ENCODE measurements at regions not wholly inside any gene's neighbourhood (a gene's known extent, or its start where the extent isn't known, plus 50 kb on each side); places are given as distances from the start of the nearest gene placed in this dataset.

GRCh38 chr14:98684468-98684867 lies 587.5 kb downstream of the BCL11B start:
- H3K79me2 ChIP-seq, result no peaks in the 10 kb centered on the region
- H3K4me1 ChIP-seq (ENCODE audit: insufficient read depth), result no peaks in the 10 kb centered on the region
- DNase-seq (ENCODE audit: low spot score), result no peak
- H3K36me3 ChIP-seq (replicated peaks; ENCODE audit: insufficient read depth, low read depth), result no peaks in the 10 kb centered on the region
- no peak overlapping the region for H2AFZ ChIP-seq
- WGBS (ENCODE audit: low lambda C conversion rate, missing lambda C conversion rate), result 93% methylated on average over 4 of the region's 4 CpGs
- no peaks in the 10 kb centered on the region for H3K9me3 ChIP-seq (ENCODE audit: low read depth)
- no peak overlapping the region for H3K4me2 ChIP-seq
- TF ChIP-seq, protein P1, sequence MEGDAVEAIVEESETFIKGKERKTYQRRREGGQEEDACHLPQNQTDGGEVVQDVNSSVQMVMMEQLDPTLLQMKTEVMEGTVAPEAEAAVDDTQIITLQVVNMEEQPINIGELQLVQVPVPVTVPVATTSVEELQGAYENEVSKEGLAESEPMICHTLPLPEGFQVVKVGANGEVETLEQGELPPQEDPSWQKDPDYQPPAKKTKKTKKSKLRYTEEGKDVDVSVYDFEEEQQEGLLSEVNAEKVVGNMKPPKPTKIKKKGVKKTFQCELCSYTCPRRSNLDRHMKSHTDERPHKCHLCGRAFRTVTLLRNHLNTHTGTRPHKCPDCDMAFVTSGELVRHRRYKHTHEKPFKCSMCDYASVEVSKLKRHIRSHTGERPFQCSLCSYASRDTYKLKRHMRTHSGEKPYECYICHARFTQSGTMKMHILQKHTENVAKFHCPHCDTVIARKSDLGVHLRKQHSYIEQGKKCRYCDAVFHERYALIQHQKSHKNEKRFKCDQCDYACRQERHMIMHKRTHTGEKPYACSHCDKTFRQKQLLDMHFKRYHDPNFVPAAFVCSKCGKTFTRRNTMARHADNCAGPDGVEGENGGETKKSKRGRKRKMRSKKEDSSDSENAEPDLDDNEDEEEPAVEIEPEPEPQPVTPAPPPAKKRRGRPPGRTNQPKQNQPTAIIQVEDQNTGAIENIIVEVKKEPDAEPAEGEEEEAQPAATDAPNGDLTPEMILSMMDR (IDR thresholded peaks at IDR 0.05; ENCODE audit: poor library complexity), result no peak
- no peak overlapping the region for H3K4me3 ChIP-seq
- H3K9me2 ChIP-seq (replicated peaks; ENCODE audit: insufficient read depth), result no peaks in the 10 kb centered on the region
- H4K20me1 ChIP-seq (ENCODE audit: insufficient read depth, poor library complexity, severe bottlenecking), result no peaks in the 10 kb centered on the region
- H3K27me3 ChIP-seq, result no peaks in the 10 kb centered on the region
- no peak overlapping the region for H3K27ac ChIP-seq

- Histone ChIP-seq H3K79me2 (no peaks in the 10 kb centered on the region), H3K36me3 (replicated peaks; ENCODE audit: insufficient read depth, low read depth) (no peaks in the 10 kb centered on the region), H3K27ac (no peak overlapping the region), H3K4me3 (no peak overlapping the region), H4K20me1 (ENCODE audit: insufficient read depth, poor library complexity, severe bottlenecking) (no peaks in the 10 kb centered on the region), H3K9me2 (replicated peaks; ENCODE audit: insufficient read depth) (no peaks in the 10 kb centered on the region), H3K4me2 (no peak overlapping the region), H2AFZ (no peak overlapping the region), H3K4me1 (ENCODE audit: insufficient read depth) (no peaks in the 10 kb centered on the region), H3K9me3 (ENCODE audit: low read depth) (no peaks in the 10 kb centered on the region), H3K27me3 (no peaks in the 10 kb centered on the region)
- no peak for DNase-seq (ENCODE audit: low spot score)
- 90% methylated on average over 6 of the region's 6 CpGs for WGBS (ENCODE audit: low lambda C conversion rate, missing lambda C conversion rate)
- no peak for TF ChIP-seq EZH2phosphoT487 (IDR thresholded peaks at IDR 0.05; ENCODE audit: low read depth, severe bottlenecking, unreplicated experiment)
- no peak for TF ChIP-seq EZH2 (IDR thresholded peaks at IDR 0.05; ENCODE audit: borderline replicate concordance)
- TF ChIP-seq, protein P1 (IDR thresholded peaks at IDR 0.05; ENCODE audit: poor library complexity), result no peak
Measured at GRCh38 chr14:98685725-98686124, 586.3 kb downstream of the BCL11B start.

GRCh38 chr14:98688446-98688845 lies 583.6 kb downstream of the BCL11B start:
- peaks cover 4% of the 10 kb centered on the region for H3K27me3 ChIP-seq
- no peak overlapping the region for H3K4me2 ChIP-seq
- H3K36me3 ChIP-seq (replicated peaks; ENCODE audit: insufficient read depth, low read depth), result no peaks in the 10 kb centered on the region
- TF ChIP-seq, protein P1 (IDR thresholded peaks at IDR 0.05; ENCODE audit: poor library complexity), result no peak
- TF ChIP-seq EZH2 (IDR thresholded peaks at IDR 0.05; ENCODE audit: borderline replicate concordance) (no peak), EZH2phosphoT487 (IDR thresholded peaks at IDR 0.05; ENCODE audit: low read depth, severe bottlenecking, unreplicated experiment) (no peak)
- H3K4me3 ChIP-seq, result no peak overlapping the region
- H3K4me1 ChIP-seq (ENCODE audit: insufficient read depth), result no peaks in the 10 kb centered on the region
- WGBS (ENCODE audit: low lambda C conversion rate, missing lambda C conversion rate), result 98% methylated on average over 3 of the region's 3 CpGs
- H3K9me2 ChIP-seq (replicated peaks; ENCODE audit: insufficient read depth), result no peaks in the 10 kb centered on the region
- H3K27ac ChIP-seq, result no peak overlapping the region
- H3K79me2 ChIP-seq, result no peaks in the 10 kb centered on the region
- no peak overlapping the region for H2AFZ ChIP-seq
- no peaks in the 10 kb centered on the region for H3K9me3 ChIP-seq (ENCODE audit: low read depth)
- DNase-seq (ENCODE audit: low spot score), result no peak
- no peaks in the 10 kb centered on the region for H4K20me1 ChIP-seq (ENCODE audit: insufficient read depth, poor library complexity, severe bottlenecking)

DNA sequence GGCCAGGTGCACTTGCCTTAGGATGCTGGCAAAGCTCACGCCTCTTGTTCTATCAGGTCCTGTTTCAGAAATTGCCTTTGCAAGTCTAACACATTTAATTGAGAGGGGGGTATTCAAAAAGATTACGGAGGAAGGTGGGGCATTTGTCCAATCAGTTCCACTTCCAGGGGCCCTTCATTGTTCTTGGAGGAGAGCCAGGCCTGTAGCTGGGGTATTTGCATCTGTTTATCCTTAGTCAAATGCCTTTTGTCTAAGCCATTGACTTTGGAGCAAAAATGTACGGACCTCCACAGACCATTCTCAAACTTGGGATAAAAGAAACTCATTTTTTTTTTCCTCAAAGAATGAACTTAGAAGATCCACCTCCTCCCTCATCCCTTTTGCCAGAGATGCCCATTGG lies 582.0 kb downstream of the BCL11B start:
- peaks cover 4% of the 10 kb centered on the region for H3K27me3 ChIP-seq
- TF ChIP-seq, protein P1 (IDR thresholded peaks at IDR 0.05; ENCODE audit: poor library complexity), result no peak
- TF ChIP-seq EZH2 (IDR thresholded peaks at IDR 0.05; ENCODE audit: borderline replicate concordance) (no peak), EZH2phosphoT487 (IDR thresholded peaks at IDR 0.05; ENCODE audit: low read depth, severe bottlenecking, unreplicated experiment) (no peak)
- no peak overlapping the region for H3K27ac ChIP-seq
- WGBS (ENCODE audit: low lambda C conversion rate, missing lambda C conversion rate), result 59% methylated on average over 3 of the region's 3 CpGs
- no peaks in the 10 kb centered on the region for H3K36me3 ChIP-seq (replicated peaks; ENCODE audit: insufficient read depth, low read depth)
- no peak overlapping the region for H3K4me2 ChIP-seq
- H3K4me3 ChIP-seq, result no peak overlapping the region
- H3K9me2 ChIP-seq (replicated peaks; ENCODE audit: insufficient read depth), result no peaks in the 10 kb centered on the region
- H4K20me1 ChIP-seq (ENCODE audit: insufficient read depth, poor library complexity, severe bottlenecking), result no peaks in the 10 kb centered on the region
- DNase-seq (ENCODE audit: low spot score), result no peak
- H3K4me1 ChIP-seq (ENCODE audit: insufficient read depth), result no peaks in the 10 kb centered on the region
- H3K79me2 ChIP-seq, result no peaks in the 10 kb centered on the region
- H3K9me3 ChIP-seq (ENCODE audit: low read depth), result no peaks in the 10 kb centered on the region
- H2AFZ ChIP-seq, result no peak overlapping the region
